ENCODE measurements at regions not wholly inside any gene's neighbourhood (a gene's known extent, or its start where the extent isn't known, plus 50 kb on each side); places are given as distances from the start of the nearest gene placed in this dataset.

GRCh38 chr12:92224685-92225331, 79.2 kb upstream of the BTG1 start:
- TF ChIP-seq, protein P1, sequence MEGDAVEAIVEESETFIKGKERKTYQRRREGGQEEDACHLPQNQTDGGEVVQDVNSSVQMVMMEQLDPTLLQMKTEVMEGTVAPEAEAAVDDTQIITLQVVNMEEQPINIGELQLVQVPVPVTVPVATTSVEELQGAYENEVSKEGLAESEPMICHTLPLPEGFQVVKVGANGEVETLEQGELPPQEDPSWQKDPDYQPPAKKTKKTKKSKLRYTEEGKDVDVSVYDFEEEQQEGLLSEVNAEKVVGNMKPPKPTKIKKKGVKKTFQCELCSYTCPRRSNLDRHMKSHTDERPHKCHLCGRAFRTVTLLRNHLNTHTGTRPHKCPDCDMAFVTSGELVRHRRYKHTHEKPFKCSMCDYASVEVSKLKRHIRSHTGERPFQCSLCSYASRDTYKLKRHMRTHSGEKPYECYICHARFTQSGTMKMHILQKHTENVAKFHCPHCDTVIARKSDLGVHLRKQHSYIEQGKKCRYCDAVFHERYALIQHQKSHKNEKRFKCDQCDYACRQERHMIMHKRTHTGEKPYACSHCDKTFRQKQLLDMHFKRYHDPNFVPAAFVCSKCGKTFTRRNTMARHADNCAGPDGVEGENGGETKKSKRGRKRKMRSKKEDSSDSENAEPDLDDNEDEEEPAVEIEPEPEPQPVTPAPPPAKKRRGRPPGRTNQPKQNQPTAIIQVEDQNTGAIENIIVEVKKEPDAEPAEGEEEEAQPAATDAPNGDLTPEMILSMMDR (IDR thresholded peaks at IDR 0.05; ENCODE audit: insufficient read depth, low read depth, low read length, missing control alignments) = no peak
- no peak overlapping the region for H3K4me3 ChIP-seq (ENCODE audit: low read length)
- peak; percentile 95 for DNase-seq (ENCODE audit: low read depth)

DNA sequence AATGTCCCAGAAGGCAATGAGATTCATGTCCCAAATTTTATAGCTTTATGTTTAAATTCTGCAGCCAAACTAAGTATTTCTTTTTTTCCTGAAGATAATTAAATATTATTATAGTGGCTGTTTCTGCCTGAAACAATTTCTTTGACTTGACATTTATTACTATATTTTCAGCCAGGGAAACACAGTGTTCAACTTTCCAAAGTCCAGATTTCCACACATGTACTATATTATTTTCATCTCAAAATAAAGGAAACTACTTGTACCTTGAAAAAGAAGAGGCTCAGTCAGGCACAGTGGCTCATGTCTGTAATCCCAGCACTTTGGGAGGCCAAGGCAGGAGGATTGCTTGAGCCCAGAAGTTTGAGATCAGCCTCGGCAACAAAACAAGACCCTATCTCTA, 77.8 kb upstream of the BTG1 start:
- TF ChIP-seq, protein P1 (IDR thresholded peaks at IDR 0.05; ENCODE audit: insufficient read depth, low read depth, low read length, missing control alignments) = no peak
- H3K4me3 ChIP-seq (ENCODE audit: low read length) = no peak overlapping the region
- DNase-seq (ENCODE audit: low read depth) = no peak

DNA sequence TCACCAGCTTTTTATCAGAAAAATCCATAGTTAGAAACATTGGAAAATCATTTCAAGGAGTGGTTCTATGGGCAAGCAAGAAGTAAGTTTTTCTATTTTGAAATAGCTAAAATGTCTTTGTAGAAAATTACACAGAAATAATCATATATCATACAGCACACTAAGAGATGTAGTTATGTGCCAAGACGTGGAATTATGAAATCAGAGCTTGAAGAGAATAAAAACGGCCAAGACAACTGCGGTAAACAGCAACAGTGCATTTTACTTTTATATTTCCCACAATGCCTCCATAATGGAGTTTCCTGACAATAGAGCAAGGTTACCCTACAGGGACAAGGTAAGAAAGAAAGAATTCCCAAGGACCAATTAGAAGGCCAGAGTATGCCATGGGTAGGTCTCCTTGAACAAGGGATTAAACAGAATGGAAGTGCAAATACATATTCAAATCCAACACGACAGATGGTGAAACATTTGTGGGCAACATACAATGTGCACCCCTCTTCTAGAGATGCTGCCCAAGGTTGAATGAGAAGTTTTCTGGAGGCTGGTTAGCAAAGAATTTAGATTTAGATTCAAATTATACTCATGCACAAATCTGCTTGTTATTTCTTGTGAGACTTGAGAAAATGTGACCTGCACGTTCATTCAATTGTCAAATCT, 76.1 kb upstream of the BTG1 start:
- TF ChIP-seq, protein P1 (IDR thresholded peaks at IDR 0.05; ENCODE audit: insufficient read depth, low read depth, low read length, missing control alignments) = no peak
- no peak for DNase-seq (ENCODE audit: low read depth)
- no peak overlapping the region for H3K4me3 ChIP-seq (ENCODE audit: low read length)

GRCh38 chr12:92218394-92219077, 72.9 kb upstream of the BTG1 start:
- DNase-seq (ENCODE audit: low read depth) = no peak
- H3K4me3 ChIP-seq (ENCODE audit: low read length) = no peak overlapping the region
- TF ChIP-seq, protein P1 (IDR thresholded peaks at IDR 0.05; ENCODE audit: insufficient read depth, low read depth, low read length, missing control alignments) = no peak

DNA sequence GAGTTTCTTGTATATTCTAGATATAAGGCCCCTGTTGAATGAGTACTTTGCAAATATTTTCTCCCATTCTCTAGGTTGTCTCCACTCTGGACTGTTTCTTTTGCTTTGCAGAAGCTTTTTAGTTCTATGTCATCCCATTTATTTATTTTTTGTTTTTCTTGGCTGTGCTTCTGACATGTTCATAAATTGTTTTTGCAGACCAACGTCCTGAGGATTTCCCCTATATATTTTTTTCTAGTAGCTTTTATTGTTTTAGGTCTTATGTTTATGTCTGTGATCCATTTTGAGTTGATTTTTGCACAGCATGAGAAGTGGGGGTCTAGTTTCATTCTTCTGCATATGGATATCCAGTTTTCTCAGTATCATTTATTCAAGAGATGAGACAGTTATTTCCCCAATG, 70.4 kb upstream of the BTG1 start:
- TF ChIP-seq, protein P1 (IDR thresholded peaks at IDR 0.05; ENCODE audit: insufficient read depth, low read depth, low read length, missing control alignments) = no peak
- DNase-seq (ENCODE audit: low read depth) = no peak

GRCh38 chr12:92215358-92215757, 69.7 kb upstream of the BTG1 start:
- DNase-seq (ENCODE audit: low read depth) = no peak
- H3K4me3 ChIP-seq (ENCODE audit: low read length) = no peak overlapping the region
- TF ChIP-seq, protein P1 (IDR thresholded peaks at IDR 0.05; ENCODE audit: insufficient read depth, low read depth, low read length, missing control alignments) = no peak

More for the DNA sequence above, 70.4 kb upstream of the BTG1 start:
- H3K4me3 ChIP-seq (ENCODE audit: low read length) = no peak overlapping the region
